GM23338 (cell line): ENCODE measurements at regions not wholly inside any gene's neighbourhood (a gene's known extent, or its start where the extent isn't known, plus 50 kb on each side); places are given as distances from the start of the nearest gene placed in this dataset.

Source experiments
- CREB1 ChIP-seq: fragments of 250-450 bp; sonication (Bioruptor Pico); IDR thresholded peaks from 2 replicates; pipeline ENCODE4 v1.5.0; 2020; ENCODE audit warnings: low read depth, mild to moderate bottlenecking, moderate library complexity
- CTCF ChIP-seq, 2 experiments: fragments of 200-600 bp in 1 of 2; sonication (generic) in 1 of 2; conservative IDR thresholded peaks; 2 replicates each; pipeline versions ENCODE4 v1.5.1 to v1.6.1; 2016 to 2017; ENCODE audit warnings: antibody characterized with exemption in 2 of 2, low read depth in 2 of 2, mild to moderate bottlenecking in 2 of 2, moderate library complexity in 1 of 2
- EZH2 ChIP-seq: fragments of 200-600 bp; sonication (generic); IDR thresholded peaks from one replicate; pipeline ENCODE4 v1.8.0; 2017; ENCODE audit warnings: antibody characterized with exemption, mild to moderate bottlenecking, low read depth; ENCODE audit not compliant: unreplicated experiment
- EZH2phosphoT487 ChIP-seq: fragments of 200-600 bp; sonication (generic); IDR thresholded peaks from one replicate; pipeline ENCODE4 v1.8.1; 2018; ENCODE audit warnings: antibody characterized with exemption; ENCODE audit not compliant: unreplicated experiment
- JUNB ChIP-seq: IDR thresholded peaks from one replicate; pipeline ENCODE4 v1.6.1; 2016; ENCODE audit warnings: antibody characterized with exemption; ENCODE audit not compliant: unreplicated experiment
- POLR2AphosphoS5 ChIP-seq: IDR thresholded peaks from 2 replicates; pipeline ENCODE4 v1.6.1; 2016; ENCODE audit warnings: antibody characterized with exemption, low read depth
- ZNF114 ChIP-seq: fragments of 250-450 bp; sonication (Bioruptor Pico); IDR thresholded peaks from 2 replicates; pipeline ENCODE4 v1.5.0; 2020; ENCODE audit warnings: mild to moderate bottlenecking, moderate library complexity
- ZNF331 ChIP-seq: fragments of 250-450 bp; sonication (Bioruptor Pico); IDR thresholded peaks from 2 replicates; pipeline ENCODE4 v1.5.0; 2020; ENCODE audit warnings: low read depth, mild to moderate bottlenecking, moderate library complexity
- TF ChIP-seq, protein P1 (sequence below): IDR thresholded peaks from 2 replicates; pipeline ENCODE4 v1.6.1; 2016; ENCODE audit warnings: antibody characterized with exemption
- TF ChIP-seq, protein P2 (sequence below): IDR thresholded peaks from one replicate; pipeline ENCODE4 v1.6.1; 2018; ENCODE audit warnings: antibody characterized with exemption; ENCODE audit not compliant: unreplicated experiment

GRCh38 chr5:86124333-86124732, 493.4 kb upstream of the COX7C start:
- no peak for TF ChIP-seq CTCF (conservative IDR thresholded peaks at IDR 0.05; ENCODE audit: low read depth in 2 of 2)
- TF ChIP-seq POLR2AphosphoS5 = no peak
- no peak for TF ChIP-seq EZH2
- TF ChIP-seq, protein P1, sequence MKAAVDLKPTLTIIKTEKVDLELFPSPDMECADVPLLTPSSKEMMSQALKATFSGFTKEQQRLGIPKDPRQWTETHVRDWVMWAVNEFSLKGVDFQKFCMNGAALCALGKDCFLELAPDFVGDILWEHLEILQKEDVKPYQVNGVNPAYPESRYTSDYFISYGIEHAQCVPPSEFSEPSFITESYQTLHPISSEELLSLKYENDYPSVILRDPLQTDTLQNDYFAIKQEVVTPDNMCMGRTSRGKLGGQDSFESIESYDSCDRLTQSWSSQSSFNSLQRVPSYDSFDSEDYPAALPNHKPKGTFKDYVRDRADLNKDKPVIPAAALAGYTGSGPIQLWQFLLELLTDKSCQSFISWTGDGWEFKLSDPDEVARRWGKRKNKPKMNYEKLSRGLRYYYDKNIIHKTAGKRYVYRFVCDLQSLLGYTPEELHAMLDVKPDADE = no peak
- TF ChIP-seq, protein P2, sequence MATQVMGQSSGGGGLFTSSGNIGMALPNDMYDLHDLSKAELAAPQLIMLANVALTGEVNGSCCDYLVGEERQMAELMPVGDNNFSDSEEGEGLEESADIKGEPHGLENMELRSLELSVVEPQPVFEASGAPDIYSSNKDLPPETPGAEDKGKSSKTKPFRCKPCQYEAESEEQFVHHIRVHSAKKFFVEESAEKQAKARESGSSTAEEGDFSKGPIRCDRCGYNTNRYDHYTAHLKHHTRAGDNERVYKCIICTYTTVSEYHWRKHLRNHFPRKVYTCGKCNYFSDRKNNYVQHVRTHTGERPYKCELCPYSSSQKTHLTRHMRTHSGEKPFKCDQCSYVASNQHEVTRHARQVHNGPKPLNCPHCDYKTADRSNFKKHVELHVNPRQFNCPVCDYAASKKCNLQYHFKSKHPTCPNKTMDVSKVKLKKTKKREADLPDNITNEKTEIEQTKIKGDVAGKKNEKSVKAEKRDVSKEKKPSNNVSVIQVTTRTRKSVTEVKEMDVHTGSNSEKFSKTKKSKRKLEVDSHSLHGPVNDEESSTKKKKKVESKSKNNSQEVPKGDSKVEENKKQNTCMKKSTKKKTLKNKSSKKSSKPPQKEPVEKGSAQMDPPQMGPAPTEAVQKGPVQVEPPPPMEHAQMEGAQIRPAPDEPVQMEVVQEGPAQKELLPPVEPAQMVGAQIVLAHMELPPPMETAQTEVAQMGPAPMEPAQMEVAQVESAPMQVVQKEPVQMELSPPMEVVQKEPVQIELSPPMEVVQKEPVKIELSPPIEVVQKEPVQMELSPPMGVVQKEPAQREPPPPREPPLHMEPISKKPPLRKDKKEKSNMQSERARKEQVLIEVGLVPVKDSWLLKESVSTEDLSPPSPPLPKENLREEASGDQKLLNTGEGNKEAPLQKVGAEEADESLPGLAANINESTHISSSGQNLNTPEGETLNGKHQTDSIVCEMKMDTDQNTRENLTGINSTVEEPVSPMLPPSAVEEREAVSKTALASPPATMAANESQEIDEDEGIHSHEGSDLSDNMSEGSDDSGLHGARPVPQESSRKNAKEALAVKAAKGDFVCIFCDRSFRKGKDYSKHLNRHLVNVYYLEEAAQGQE = no peak
- TF ChIP-seq EZH2phosphoT487 = no peak
- TF ChIP-seq CREB1 (CRISPR knock-in tag) = no peak
- no peak for TF ChIP-seq JUNB
- no peak for TF ChIP-seq ZNF331
- no peak for TF ChIP-seq ZNF114 (CRISPR knock-in tag)
